ENCODE measurements at regions not wholly inside any gene's neighbourhood (a gene's known extent, or its start where the extent isn't known, plus 50 kb on each side); places are given as distances from the start of the nearest gene placed in this dataset.

GRCh38 chr7:41375582-41375981 is 327.3 kb downstream of the INHBA start:
- no peak overlapping the region for H3K4me3 ChIP-seq (ENCODE audit: low read depth, low read length)
- TF ChIP-seq MAX (IDR thresholded peaks at IDR 0.05; ENCODE audit: low read depth, low read length) = no peak
- no peak for TF ChIP-seq POLR2A (IDR thresholded peaks at IDR 0.05; ENCODE audit: extremely low read depth, insufficient read length)
- TF ChIP-seq CTCF (IDR thresholded peaks at IDR 0.05; ENCODE audit: low read depth, low read length) = no peak
- TF ChIP-seq MYC (IDR thresholded peaks at IDR 0.05; ENCODE audit: low read depth, low read length) = no peak
- DNase-seq (ENCODE audit: low read depth) = no peak

- DNase-seq (ENCODE audit: low read depth) = no peak
- H3K4me3 ChIP-seq (ENCODE audit: low read depth, low read length) = no peak overlapping the region
- TF ChIP-seq MAX (IDR thresholded peaks at IDR 0.05; ENCODE audit: low read depth, low read length) (no peak), POLR2A (IDR thresholded peaks at IDR 0.05; ENCODE audit: extremely low read depth, insufficient read length) (no peak), CTCF (IDR thresholded peaks at IDR 0.05; ENCODE audit: low read depth, low read length) (no peak), MYC (IDR thresholded peaks at IDR 0.05; ENCODE audit: low read depth, low read length) (no peak)
These were observed 328.6 kb downstream of the INHBA start for GRCh38 chr7:41374150-41374848.

GRCh38 chr7:41367967-41368882 is 334.7 kb downstream of the INHBA start:
- no peak for TF ChIP-seq MYC (IDR thresholded peaks at IDR 0.05; ENCODE audit: low read depth, low read length)
- TF ChIP-seq MAX (IDR thresholded peaks at IDR 0.05; ENCODE audit: low read depth, low read length) = no peak
- TF ChIP-seq CTCF (IDR thresholded peaks at IDR 0.05; ENCODE audit: low read depth, low read length) = no peak
- no peak for TF ChIP-seq POLR2A (IDR thresholded peaks at IDR 0.05; ENCODE audit: extremely low read depth, insufficient read length)
- DNase-seq (ENCODE audit: low read depth) = no peak
- H3K4me3 ChIP-seq (ENCODE audit: low read depth, low read length) = no peak overlapping the region

GRCh38 chr7:41351091-41351490 is 351.8 kb downstream of the INHBA start:
- no peak overlapping the region for H3K4me3 ChIP-seq (ENCODE audit: low read depth, low read length)
- DNase-seq (ENCODE audit: low read depth) = no peak

More at GRCh38 chr7:41351091-41351490, 351.8 kb downstream of the INHBA start:
- no peak for TF ChIP-seq CTCF (IDR thresholded peaks at IDR 0.05; ENCODE audit: low read depth, low read length)
- no peak for TF ChIP-seq POLR2A (IDR thresholded peaks at IDR 0.05; ENCODE audit: extremely low read depth, insufficient read length)
- TF ChIP-seq MAX (IDR thresholded peaks at IDR 0.05; ENCODE audit: low read depth, low read length) = no peak
- TF ChIP-seq MYC (IDR thresholded peaks at IDR 0.05; ENCODE audit: low read depth, low read length) = no peak
